Fibroblast of villous mesenchyme (primary cell): ENCODE measurements at regions not wholly inside any gene's neighbourhood (a gene's known extent, or its start where the extent isn't known, plus 50 kb on each side); places are given as distances from the start of the nearest gene placed in this dataset.
"Not testable (repeated sequence)": the region's sequence is repeated elsewhere in the genome, so short reads cannot be mapped to it uniquely, and the experiment has no call there.

Experiments
- DNase-seq: peaks from one replicate; pipeline ENCODE4 v3.0.0-alpha.2; 2010; ENCODE audit warnings: low read depth
- H3K4me3 ChIP-seq: 2 replicates; pipeline ENCODE4 v1.5.1; 2011; ENCODE audit warnings: low read depth, mild to moderate bottlenecking, low read length
- CTCF ChIP-seq: IDR thresholded peaks from 2 replicates; pipeline ENCODE4 v1.5.1; 2012; ENCODE audit warnings: low read depth, mild to moderate bottlenecking, low read length; ENCODE audit not compliant: insufficient read depth

GRCh38 chr2:138373993-138374408 lies 127.6 kb upstream of the SPOPL start:
- DNase-seq = peak; percentile 54
- TF ChIP-seq CTCF = peak; percentile 72

GRCh38 chr2:138381373-138381772 lies 120.2 kb upstream of the SPOPL start:
- no peak for DNase-seq
- no peak for TF ChIP-seq CTCF
- no peak overlapping the region for H3K4me3 ChIP-seq

More at GRCh38 chr2:138373993-138374408, 127.6 kb upstream of the SPOPL start:
- no peak overlapping the region for H3K4me3 ChIP-seq

- DNase-seq = no peak
- no peak for TF ChIP-seq CTCF
- no peak overlapping the region for H3K4me3 ChIP-seq
Observed at GRCh38 chr2:138382672-138383071, 118.9 kb upstream of the SPOPL start.

- H3K4me3 ChIP-seq, DNase-seq: not testable (repeated sequence)
Observed at GRCh38 chr2:138386191-138386590, 115.4 kb upstream of the SPOPL start.

GRCh38 chr2:138389063-138389462 lies 112.5 kb upstream of the SPOPL start:
- DNase-seq = no peak
- no peak overlapping the region for H3K4me3 ChIP-seq
- TF ChIP-seq CTCF = no peak

GRCh38 chr2:138390316-138390945 lies 111.1 kb upstream of the SPOPL start:
- TF ChIP-seq CTCF = no peak
- DNase-seq = no peak
- H3K4me3 ChIP-seq = no peak overlapping the region

GRCh38 chr2:138391946-138392345 lies 109.6 kb upstream of the SPOPL start:
- DNase-seq = no peak
- H3K4me3 ChIP-seq = no peak overlapping the region
- TF ChIP-seq CTCF = no peak
